OCI-LY1 (cell line): ENCODE measurements at regions not wholly inside any gene's neighbourhood (a gene's known extent, or its start where the extent isn't known, plus 50 kb on each side); places are given as distances from the start of the nearest gene placed in this dataset.

ENCODE experiments used
- EZH2 ChIP-seq: fragments of 200-600 bp; sonication (generic), shearing (Covaris generic); IDR thresholded peaks from 2 replicates; pipeline ENCODE4 v1.8.0; 2017; ENCODE audit warnings: borderline replicate concordance, mixed run types, mild to moderate bottlenecking, antibody characterized with exemption, low read length, moderate library complexity, mixed read lengths
- TF ChIP-seq, protein P1 (sequence below): fragments of 200-600 bp; sonication (generic), shearing (Covaris generic); IDR thresholded peaks from 2 replicates; pipeline ENCODE4 v1.5.1; 2017; ENCODE audit warnings: mild to moderate bottlenecking, antibody characterized with exemption, low read length, moderate library complexity, mixed read lengths

DNA sequence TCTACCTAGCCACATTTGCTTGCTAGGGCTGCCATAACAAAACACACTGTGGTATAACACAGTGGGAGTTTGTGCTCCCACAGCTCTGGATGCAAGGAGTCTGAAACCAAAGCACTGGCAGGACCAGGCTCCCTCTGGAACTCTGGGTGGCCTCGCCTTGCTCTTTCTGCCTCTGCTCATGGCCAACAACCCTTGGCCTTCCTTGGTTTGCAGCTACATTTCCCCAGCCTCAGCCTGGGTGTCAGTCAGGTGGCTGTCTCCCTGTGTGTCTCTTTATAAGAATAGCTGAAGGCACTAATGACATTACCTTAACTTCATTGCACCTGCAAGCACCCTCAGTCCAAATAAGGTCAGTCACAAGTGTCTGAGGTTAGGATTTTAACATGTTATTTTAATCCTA lies 101.0 kb upstream of the IRX2 start:
- TF ChIP-seq EZH2 = no peak
- TF ChIP-seq, protein P1, sequence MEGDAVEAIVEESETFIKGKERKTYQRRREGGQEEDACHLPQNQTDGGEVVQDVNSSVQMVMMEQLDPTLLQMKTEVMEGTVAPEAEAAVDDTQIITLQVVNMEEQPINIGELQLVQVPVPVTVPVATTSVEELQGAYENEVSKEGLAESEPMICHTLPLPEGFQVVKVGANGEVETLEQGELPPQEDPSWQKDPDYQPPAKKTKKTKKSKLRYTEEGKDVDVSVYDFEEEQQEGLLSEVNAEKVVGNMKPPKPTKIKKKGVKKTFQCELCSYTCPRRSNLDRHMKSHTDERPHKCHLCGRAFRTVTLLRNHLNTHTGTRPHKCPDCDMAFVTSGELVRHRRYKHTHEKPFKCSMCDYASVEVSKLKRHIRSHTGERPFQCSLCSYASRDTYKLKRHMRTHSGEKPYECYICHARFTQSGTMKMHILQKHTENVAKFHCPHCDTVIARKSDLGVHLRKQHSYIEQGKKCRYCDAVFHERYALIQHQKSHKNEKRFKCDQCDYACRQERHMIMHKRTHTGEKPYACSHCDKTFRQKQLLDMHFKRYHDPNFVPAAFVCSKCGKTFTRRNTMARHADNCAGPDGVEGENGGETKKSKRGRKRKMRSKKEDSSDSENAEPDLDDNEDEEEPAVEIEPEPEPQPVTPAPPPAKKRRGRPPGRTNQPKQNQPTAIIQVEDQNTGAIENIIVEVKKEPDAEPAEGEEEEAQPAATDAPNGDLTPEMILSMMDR = no peak
